Peyer's patch (tissue), 4 donors: ENCODE measurements at regions not wholly inside any gene's neighbourhood (a gene's known extent, or its start where the extent isn't known, plus 50 kb on each side); places are given as distances from the start of the nearest gene placed in this dataset.

ENCODE experiments used
- POLR2A ChIP-seq, 2 donors: fragments of 450-650 bp; IDR thresholded peaks; one replicate each; pipeline ENCODE4 v1.5.1; 2017; ENCODE audit warnings: antibody characterized with exemption in 2 of 2, mild to moderate bottlenecking in 2 of 2, moderate library complexity in 2 of 2
- TF ChIP-seq, protein P1 (sequence below), 6 experiments: fragments of 450-650 bp in 4 of 6; fragments of 200-600 bp in 2 of 6; sonication (generic) in 1 of 6; IDR thresholded peaks; one replicate each; pipeline ENCODE4 v1.5.1; 2017 to 2019; ENCODE audit warnings: antibody characterized with exemption in 6 of 6, mild to moderate bottlenecking in 3 of 6, moderate library complexity in 1 of 6

DNA sequence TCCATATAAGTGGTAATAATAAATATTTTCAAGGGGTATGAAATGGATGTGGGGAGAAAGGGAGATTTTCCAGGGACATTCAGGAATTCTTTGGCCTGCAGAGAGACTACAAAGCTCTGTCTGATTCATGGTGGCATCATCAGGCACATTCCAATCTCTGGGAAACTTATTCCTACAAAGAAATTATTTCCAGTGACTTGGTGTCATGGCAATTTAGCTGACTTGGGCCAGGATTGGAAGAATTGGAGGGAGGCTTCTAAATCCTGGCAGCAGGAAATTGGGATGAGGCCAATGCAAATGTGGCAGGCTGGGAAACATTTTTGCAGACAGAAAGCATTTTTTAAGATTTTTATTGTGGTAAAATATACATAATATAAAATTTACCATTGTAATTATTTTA is 204.6 kb downstream of the RTL9 start:
- TF ChIP-seq, protein P1, sequence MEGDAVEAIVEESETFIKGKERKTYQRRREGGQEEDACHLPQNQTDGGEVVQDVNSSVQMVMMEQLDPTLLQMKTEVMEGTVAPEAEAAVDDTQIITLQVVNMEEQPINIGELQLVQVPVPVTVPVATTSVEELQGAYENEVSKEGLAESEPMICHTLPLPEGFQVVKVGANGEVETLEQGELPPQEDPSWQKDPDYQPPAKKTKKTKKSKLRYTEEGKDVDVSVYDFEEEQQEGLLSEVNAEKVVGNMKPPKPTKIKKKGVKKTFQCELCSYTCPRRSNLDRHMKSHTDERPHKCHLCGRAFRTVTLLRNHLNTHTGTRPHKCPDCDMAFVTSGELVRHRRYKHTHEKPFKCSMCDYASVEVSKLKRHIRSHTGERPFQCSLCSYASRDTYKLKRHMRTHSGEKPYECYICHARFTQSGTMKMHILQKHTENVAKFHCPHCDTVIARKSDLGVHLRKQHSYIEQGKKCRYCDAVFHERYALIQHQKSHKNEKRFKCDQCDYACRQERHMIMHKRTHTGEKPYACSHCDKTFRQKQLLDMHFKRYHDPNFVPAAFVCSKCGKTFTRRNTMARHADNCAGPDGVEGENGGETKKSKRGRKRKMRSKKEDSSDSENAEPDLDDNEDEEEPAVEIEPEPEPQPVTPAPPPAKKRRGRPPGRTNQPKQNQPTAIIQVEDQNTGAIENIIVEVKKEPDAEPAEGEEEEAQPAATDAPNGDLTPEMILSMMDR (IDR thresholded peaks at IDR 0.05) = no peak
- TF ChIP-seq POLR2A (IDR thresholded peaks at IDR 0.05) = no peak
